NCI-H524 treated with DMSO at 0.1 percent for 48 hours (cell line): ENCODE measurements at regions not wholly inside any gene's neighbourhood (a gene's known extent, or its start where the extent isn't known, plus 50 kb on each side); places are given as distances from the start of the nearest gene placed in this dataset.
A peak's percentile ranks its signal among the peaks of the same experiment; 100 is the strongest.

Experiments used
- DNase-seq: peaks from one replicate; lab custom pipeline; 2025; lab: John Stamatoyannopoulos, UW

- peak; percentile 63 for DNase-seq
Measured at GRCh38 chr13:75945841-75946482, 309.8 kb downstream of the LMO7 start.

DNA sequence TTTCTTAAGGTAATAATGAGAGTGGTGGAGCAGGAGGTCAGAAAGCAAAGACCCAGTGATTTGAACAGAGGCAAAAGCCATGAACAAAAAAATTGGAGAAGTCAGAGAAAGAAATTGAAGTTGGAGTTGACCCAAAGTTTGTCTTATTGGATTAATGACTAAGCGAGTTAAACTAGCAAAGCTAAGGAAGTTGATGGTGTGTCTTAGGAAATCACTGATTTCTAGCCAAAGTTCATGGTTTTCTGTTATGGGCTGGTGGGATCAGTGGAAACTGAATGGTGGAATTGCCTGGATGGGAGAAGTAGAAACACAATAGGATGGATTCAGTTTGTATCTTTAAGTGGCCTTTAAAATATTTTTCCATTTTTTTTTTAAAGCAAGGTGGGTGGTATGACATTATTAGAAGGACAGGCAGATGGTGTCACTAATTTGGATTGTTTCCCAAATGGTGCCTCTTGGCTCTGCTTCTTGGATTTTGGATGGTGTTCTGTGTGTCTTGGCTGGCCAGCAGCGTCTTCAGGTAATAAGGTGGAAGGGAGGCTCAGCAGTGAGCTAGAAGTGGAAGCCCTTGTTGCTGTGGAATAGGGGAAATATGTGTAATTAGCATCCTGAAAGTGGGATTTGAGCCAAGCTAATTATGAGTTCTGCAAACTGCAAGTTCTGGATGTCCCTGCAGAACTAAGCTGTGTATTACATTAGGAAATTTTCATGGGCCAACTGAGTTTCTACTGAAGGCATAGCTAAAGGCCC lies 302.9 kb downstream of the LMO7 start:
- DNase-seq, result no peak

DNA sequence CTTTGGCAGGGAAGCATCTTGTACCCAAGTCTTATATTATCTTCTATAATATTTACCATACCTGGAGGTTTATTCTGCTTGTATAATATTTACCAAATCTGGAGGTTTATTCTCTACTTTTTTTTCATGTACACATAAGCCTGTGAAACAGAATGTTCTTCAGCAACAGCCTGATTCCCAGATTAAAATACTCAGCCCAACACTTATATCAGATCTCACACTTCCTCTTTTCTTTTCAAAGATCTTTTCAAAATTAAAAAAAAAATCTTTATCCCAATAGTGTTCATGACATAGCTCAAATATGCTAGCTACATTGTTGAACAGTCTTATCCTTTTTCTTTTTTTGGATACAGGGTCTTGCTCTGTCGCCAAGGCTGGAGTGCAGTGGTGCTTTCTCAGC lies 300.7 kb downstream of the LMO7 start:
- no peak for DNase-seq

DNA sequence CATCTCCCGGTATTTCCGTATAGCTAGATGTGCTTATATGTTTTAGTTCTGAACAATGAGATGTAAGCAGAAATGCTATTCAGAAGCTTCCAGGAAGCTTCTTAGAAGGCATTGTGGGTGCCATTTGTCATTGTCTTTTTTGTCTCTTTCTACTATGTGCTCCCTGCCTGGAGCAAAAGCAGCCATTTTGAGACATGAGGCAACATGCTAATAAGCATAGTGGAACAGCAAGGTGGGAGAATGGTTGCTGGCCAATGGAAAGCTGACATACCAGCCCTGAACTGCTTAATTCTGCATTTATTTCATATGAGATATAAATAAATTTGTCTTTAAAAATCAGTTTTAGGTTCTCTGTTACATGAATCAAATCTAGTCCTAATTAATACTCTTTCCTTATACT lies 299.7 kb downstream of the LMO7 start:
- no peak for DNase-seq

DNA sequence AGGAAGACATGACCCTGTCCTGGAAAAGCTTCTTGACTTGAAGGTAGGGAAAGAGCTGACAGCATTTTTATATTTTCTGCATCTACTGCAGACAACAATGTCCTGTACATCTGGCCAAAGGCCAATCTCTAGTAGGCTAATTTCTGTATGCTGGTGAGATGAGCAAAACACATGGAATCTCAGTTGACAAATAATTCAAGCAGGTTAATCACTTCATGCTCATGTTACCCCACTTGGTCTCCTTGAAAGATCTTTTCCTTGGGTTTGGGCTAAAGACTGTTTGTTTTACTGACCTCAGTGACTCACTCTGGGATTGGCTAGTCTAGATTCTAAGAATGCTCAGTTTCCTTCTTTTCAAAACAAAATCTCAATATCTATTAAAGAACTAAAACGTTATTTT lies 298.8 kb downstream of the LMO7 start:
- DNase-seq, result no peak

GRCh38 chr13:75932636-75933035 lies 296.5 kb downstream of the LMO7 start:
- no peak for DNase-seq

DNA sequence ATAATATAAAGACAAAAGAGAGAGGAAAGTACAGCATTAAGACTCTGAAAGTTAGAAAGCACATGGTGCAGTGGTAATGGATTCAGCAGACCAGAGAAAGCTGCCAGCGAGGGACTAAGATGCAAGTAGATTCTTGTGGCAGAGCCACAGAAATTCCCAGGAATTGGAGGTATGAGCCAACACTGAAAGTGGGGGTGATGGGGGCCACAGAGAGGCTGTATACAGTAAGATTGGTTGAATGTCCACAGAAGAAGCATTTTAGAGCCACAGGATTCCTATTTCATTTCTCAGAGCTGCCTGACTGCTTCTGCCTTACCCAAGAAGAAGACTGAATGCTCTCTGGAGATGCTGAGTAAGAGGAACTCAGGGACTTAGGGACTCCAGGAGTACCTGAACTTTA lies 295.0 kb downstream of the LMO7 start:
- DNase-seq, result no peak

DNA sequence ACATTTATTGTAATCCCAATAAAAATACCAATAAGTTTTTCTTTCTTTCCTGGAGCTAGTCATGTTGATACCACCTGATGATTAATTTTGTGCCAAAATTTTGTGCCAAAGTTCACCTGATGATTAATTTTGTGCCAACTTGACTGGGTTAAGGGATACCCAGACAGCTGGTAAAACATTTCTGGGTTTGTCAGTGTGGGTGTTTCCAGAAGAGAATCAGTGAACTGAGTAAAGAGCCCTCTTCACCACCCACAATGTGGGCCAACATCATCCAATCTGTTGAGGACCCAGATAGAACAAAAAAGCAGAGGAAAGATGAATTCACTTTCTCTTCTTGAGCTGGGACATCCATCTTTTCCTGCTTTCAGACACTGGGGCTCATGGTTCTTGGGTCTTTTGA lies 292.9 kb downstream of the LMO7 start:
- DNase-seq, result no peak

- DNase-seq, result no peak
Measured at GRCh38 chr13:75927183-75927669, 291.1 kb downstream of the LMO7 start.

- DNase-seq, result no peak
Measured at GRCh38 chr13:75920536-75920935, 284.4 kb downstream of the LMO7 start.

DNA sequence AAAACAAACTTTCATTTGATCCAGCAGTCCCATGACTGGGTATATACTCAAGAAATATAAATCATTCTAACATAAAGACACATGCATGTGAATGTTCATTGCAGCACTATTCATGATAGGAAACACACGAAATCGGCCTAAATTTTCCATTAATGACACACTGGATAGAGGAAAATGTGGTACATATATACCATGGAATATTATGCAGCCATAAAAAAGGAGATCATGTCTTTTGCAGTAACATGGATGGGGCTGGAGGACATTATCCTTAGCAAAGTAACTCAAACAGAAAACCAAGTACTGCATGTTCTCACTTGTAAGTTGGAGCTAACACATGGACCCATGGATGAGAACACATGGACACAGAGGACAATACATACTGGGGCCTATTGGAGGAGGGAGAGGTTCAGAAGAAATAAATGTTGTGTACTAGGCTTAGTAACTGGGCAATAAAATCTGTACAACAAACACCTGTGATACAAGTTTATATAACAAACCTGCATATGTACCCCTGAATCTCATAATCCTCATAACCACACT lies 283.6 kb downstream of the LMO7 start:
- DNase-seq, result no peak

- no peak for DNase-seq
Measured at GRCh38 chr13:75915066-75915465, 278.9 kb downstream of the LMO7 start.

DNA sequence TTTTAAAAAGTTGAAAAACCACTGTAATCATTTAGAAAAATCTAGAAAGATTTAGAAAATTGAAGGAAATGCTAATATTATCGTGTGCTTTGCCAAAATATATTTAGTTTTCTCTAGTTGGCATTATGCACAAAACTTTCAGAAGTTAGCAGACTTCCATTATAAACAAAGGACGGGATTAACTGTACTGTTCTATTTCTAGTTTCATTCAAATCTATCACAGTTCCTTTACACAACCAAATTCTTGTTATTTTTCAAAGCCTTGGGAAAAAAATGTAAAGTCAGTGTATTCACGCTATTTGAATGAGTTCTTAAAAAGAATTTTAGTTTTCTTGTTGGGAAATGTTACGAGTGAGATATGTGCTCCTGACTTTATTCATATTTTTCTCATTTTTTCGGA lies 277.8 kb downstream of the LMO7 start:
- DNase-seq, result no peak

DNA sequence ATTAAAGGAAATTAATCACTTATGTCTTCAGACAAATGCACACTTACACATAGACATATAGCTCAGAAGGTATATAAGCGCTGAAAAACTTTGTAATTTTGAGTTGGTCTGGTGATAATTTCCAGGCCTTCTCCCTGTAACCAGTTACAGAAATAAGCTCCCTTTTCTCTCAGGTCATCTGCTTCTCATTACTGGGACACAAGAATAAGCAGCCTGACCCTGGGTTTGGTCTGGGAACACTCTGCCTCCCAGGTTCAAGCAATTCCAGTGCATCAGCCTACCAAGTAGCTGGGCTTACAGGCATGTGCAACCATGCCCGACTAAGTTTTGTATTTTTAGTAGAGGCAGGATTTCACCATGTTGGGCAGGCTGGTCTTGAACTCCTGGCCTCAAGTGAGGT lies 274.5 kb downstream of the LMO7 start:
- no peak for DNase-seq
